Subcutaneous abdominal adipose tissue (tissue), 5 donors: ENCODE measurements at regions not wholly inside any gene's neighbourhood (a gene's known extent, or its start where the extent isn't known, plus 50 kb on each side); places are given as distances from the start of the nearest gene placed in this dataset.
"Not testable (repeated sequence)": the region's sequence is repeated elsewhere in the genome, so short reads cannot be mapped to it uniquely, and the experiment has no call there.

Source experiments
- H3K27ac ChIP-seq: one replicate; pipeline ENCODE4 v1.7.0; 2013; ENCODE audit warnings: low read depth, mild to moderate bottlenecking, inconsistent platforms, low read length, moderate library complexity
- H3K27me3 ChIP-seq, 5 donors: one replicate each; pipeline ENCODE4 v1.7.0; 2013; ENCODE audit warnings: low read length in 5 of 5, inconsistent platforms in 1 of 5; ENCODE audit not compliant: control insufficient read depth in 5 of 5, insufficient read depth in 4 of 5
- H3K36me3 ChIP-seq, 5 donors: one replicate each; pipeline ENCODE4 v1.7.0; 2013; ENCODE audit warnings: low read length in 5 of 5; ENCODE audit not compliant: control insufficient read depth in 5 of 5, insufficient read depth in 5 of 5
- H3K4me1 ChIP-seq, 5 donors: one replicate each; pipeline ENCODE4 v1.7.0; 2013; ENCODE audit warnings: low read length in 5 of 5, mild to moderate bottlenecking in 3 of 5, moderate library complexity in 1 of 5; ENCODE audit not compliant: control insufficient read depth in 5 of 5, insufficient read depth in 5 of 5
- H3K4me3 ChIP-seq, 5 donors: one replicate each; pipeline ENCODE4 v1.7.0; 2013; ENCODE audit warnings: low read length in 5 of 5, low read depth in 1 of 5
- H3K9ac ChIP-seq, 5 donors: one replicate each; pipeline ENCODE4 v1.7.0; 2013; ENCODE audit warnings: low read length in 5 of 5, mild to moderate bottlenecking in 4 of 5, moderate library complexity in 3 of 5
- H3K9me3 ChIP-seq, 5 donors: one replicate each; pipeline ENCODE4 v1.7.0; 2013; ENCODE audit warnings: low read length in 5 of 5; ENCODE audit not compliant: control insufficient read depth in 5 of 5
- donor health status: healthy.
- donor health status: healthy.
- donor health status: healthy.
- donor health status: healthy.
- donor health status: healthy.

DNA sequence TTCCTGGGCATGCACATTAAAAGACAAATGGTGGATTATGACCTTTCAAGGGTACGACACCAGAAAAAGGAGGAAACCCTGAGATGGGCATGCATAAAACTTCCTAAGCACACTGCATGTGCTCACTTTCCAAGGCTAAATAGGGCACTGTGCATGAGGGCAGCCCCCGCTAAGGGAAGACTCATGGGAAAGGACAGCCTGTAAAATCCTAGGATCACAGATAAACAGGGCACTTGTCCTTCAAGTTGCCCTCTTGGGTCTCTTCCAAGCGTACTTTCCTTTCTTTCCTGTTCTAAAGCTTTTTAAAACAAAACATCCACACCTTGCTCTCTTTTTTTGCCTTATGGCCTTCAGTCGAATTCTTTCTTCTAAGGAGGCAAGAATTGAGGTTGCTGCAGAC is 106.5 kb upstream of the SYNCRIP start:
- no peaks in the 10 kb centered on the region for H3K4me1 ChIP-seq
- no peak overlapping the region for H3K9ac ChIP-seq
- H3K9me3 ChIP-seq, result no peaks in the 10 kb centered on the region
- H3K4me3 ChIP-seq, result no peak overlapping the region
- no peak overlapping the region for H3K27ac ChIP-seq
- no peaks in the 10 kb centered on the region for H3K36me3 ChIP-seq
- no peaks in the 10 kb centered on the region for H3K27me3 ChIP-seq

DNA sequence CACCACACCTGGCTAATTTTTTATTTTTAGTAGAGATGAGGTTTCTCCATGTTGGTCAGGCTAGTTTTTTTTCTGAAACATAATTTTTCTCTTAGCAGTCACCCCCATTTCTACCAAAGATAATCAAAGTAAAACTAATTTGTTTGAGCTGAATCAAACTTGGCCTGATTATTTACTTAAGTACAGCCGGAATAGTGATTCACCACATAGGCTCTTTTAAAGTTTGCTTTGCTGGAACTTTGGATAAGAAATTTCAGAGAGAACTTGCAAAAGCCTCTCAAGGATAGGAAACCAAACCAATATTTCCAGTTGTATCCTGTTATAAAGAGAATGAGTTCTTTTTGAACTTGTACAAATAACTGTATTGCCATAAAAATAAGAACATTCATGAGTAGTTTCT is 105.0 kb upstream of the SYNCRIP start:
- Histone ChIP-seq H3K27ac (no peak overlapping the region), H3K4me1 (no peaks in the 10 kb centered on the region), H3K9me3 (no peaks in the 10 kb centered on the region), H3K27me3 (no peaks in the 10 kb centered on the region), H3K9ac (no peak overlapping the region), H3K4me3 (no peak overlapping the region), H3K36me3 (no peaks in the 10 kb centered on the region)

DNA sequence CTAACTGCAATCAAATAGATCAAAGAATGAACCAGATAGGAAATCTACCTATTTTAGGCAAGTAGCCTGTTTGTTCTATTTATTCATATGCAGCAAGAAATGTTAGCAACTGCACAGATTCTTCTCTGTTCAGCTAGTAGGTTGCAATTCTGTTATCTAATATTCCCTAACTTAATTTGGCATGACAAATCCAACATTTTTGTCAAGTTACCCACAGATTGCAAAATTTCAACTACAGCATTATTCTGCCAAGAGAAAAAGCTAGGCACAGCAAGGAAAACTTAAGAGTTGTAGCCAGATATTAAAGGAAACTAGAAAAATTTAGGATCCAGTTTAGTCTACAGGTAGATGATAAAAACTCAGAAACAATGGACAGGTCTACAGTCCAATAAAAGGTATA is 104.4 kb upstream of the SYNCRIP start:
- no peak overlapping the region for H3K27ac ChIP-seq

GRCh38 chr6:85744433-85744970 is 101.8 kb upstream of the SYNCRIP start:
- H3K9me3 ChIP-seq, result no peaks in the 10 kb centered on the region
- no peaks in the 10 kb centered on the region for H3K27me3 ChIP-seq
- no peak overlapping the region for H3K4me3 ChIP-seq
- no peak overlapping the region for H3K9ac ChIP-seq
- H3K27ac ChIP-seq, result no peak overlapping the region
- H3K36me3 ChIP-seq, result no peaks in the 10 kb centered on the region
- H3K4me1 ChIP-seq, result no peaks in the 10 kb centered on the region

More for the DNA sequence above, 104.4 kb upstream of the SYNCRIP start:
- Histone ChIP-seq H3K9me3 (no peaks in the 10 kb centered on the region), H3K4me3 (no peak overlapping the region), H3K27me3 (no peaks in the 10 kb centered on the region), H3K36me3 (no peaks in the 10 kb centered on the region), H3K4me1 (no peaks in the 10 kb centered on the region), H3K9ac (no peak overlapping the region)

DNA sequence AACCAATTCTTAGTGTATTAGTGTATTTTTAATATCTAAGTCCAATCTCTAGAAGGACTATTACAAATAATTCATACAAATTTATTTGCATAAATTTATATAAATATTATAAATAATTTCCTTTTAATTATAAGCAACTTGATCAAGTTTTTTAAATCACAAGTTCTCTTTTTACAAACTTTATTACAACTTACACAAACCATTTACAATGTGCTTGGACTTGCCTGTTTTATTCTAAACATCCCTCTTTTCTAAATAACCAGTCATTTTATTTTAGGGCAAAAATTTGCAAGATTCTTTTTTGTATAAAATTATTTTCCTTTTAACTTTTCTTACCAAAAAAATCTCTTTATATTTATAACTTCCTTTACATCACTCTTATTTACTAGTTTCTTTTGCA is 83.5 kb upstream of the SYNCRIP start:
- Histone ChIP-seq H3K36me3 (no peaks in the 10 kb centered on the region), H3K27me3 (no peaks in the 10 kb centered on the region), H3K9me3 (peaks cover 0 to 6% (median 3%) of the 10 kb centered on the region in 5 donors), H3K27ac (no peak overlapping the region), H3K9ac (no peak overlapping the region), H3K4me1 (no peaks in the 10 kb centered on the region), H3K4me3 (no peak overlapping the region)

- Histone ChIP-seq H3K9me3 (peaks cover 0 to 6% (median 3%) of the 10 kb centered on the region in 5 donors), H3K4me3 (no peak overlapping the region), H3K36me3 (no peaks in the 10 kb centered on the region), H3K4me1 (no peaks in the 10 kb centered on the region), H3K27me3 (no peaks in the 10 kb centered on the region), H3K27ac (no peak overlapping the region), H3K9ac (no peak overlapping the region)
Measured at GRCh38 chr6:85715797-85716196, 73.1 kb upstream of the SYNCRIP start.

DNA sequence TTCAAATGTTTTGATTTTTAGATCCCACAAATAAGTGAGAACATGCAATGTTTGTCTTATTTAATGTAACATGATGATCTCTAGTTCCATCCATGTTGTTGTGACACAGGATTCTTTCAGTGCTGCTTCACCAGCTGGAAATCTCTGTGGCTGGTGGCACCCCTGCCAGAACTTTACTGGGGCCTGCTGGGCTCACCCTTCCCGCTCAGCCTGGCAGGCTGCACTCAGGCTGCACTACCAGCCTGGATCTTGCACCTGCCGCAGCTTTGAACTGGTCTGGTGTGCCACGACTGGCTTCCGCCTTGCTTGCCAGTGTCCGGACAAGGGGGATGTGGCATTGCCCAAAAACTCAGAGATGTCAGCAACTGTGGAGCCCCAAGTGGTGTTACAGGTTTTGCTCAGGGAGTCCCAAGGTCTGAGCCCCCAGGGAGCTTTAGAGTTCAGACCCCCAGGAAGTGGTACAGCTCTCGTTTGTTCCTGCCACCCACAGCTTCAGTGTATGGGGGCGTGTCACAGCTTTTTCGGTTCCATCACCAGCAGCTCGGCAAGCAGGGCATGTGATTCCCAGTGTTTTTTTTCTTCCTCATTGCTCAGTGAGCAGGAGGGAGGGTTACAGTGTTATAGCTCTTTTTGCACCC is 72.3 kb upstream of the SYNCRIP start:
- Histone ChIP-seq H3K9me3 (peaks cover 0 to 6% (median 3%) of the 10 kb centered on the region in 5 donors), H3K27me3 (no peaks in the 10 kb centered on the region), H3K9ac (no peak overlapping the region), H3K36me3 (no peaks in the 10 kb centered on the region), H3K4me3 (no peak overlapping the region), H3K4me1 (no peaks in the 10 kb centered on the region), H3K27ac (no peak overlapping the region)

DNA sequence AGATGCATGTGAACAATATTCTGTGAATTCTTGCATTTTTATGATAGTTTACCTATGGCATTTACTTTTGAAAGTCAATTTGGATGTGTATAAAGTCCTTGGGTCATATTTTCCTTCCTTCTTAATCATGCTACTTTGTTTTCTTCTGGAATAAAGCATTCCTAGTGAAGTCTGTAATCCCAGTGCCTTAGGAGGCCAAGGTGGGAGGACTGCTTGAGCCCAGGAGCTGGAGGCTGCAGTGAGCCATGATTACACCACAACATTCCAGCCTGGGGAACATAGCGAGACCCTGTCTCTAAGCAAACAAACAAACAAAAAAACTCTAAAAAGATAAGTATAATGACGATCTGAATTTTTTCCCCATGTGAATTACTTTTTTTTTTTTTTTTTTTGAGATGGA is 69.7 kb upstream of the SYNCRIP start:
- Histone ChIP-seq H3K9me3 (peaks cover 0 to 6% (median 3%) of the 10 kb centered on the region in 5 donors), H3K36me3 (no peaks in the 10 kb centered on the region), H3K27ac (no peak overlapping the region), H3K4me1 (no peaks in the 10 kb centered on the region), H3K4me3 (no peak overlapping the region), H3K9ac (no peak overlapping the region), H3K27me3 (no peaks in the 10 kb centered on the region)

GRCh38 chr6:85707515-85708145 is 64.9 kb upstream of the SYNCRIP start:
- H3K27me3 ChIP-seq, H3K36me3 ChIP-seq, H3K27ac ChIP-seq, H3K4me3 ChIP-seq, H3K9ac ChIP-seq, H3K9me3 ChIP-seq, H3K4me1 ChIP-seq: not testable (repeated sequence)

DNA sequence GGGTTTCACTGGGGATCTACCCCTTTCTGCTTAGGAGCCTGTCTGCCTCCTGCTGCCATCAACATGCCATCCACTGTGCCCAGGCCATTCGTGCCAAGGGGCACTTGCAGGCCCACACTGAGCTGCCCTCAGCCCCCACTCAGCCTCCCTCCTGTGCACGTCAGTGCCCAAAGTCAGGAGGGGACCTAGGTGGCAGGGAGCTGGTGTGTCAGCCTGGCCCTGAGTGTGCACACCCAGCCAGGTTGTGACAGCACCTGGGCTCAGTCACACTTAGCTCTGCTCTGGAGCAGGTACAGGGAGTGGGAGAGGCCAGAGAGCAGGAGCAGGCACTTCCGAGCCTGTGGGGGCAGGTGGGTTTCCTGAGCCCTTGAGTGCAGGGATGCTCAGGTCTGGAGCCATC is 63.6 kb upstream of the SYNCRIP start:
- H3K9ac ChIP-seq, result no peak overlapping the region
- H3K9me3 ChIP-seq, result no peaks in the 10 kb centered on the region
- no peak overlapping the region for H3K4me3 ChIP-seq
- H3K36me3 ChIP-seq, result no peaks in the 10 kb centered on the region
- no peak overlapping the region for H3K27ac ChIP-seq
- peaks cover 0 to 5% (median 0%) of the 10 kb centered on the region in 5 donors for H3K4me1 ChIP-seq
- H3K27me3 ChIP-seq, result no peaks in the 10 kb centered on the region
